GM12864 (cell line): ENCODE measurements at regions not wholly inside any gene's neighbourhood (a gene's known extent, or its start where the extent isn't known, plus 50 kb on each side); places are given as distances from the start of the nearest gene placed in this dataset.

Source experiments
- DNase-seq: peaks from one replicate; pipeline ENCODE4 v3.0.0-alpha.2; 2011; ENCODE audit warnings: low read depth
- H3K4me3 ChIP-seq: 2 replicates; pipeline ENCODE4 v1.5.1; 2011; ENCODE audit warnings: mild to moderate bottlenecking, low read depth, low read length, control low read depth
- CTCF ChIP-seq: IDR thresholded peaks from 2 replicates; pipeline ENCODE4 v1.5.1; 2011; ENCODE audit warnings: low read depth, mild to moderate bottlenecking, moderate library complexity, low read length, control low read depth, inconsistent platforms; ENCODE audit errors: missing control alignments

DNA sequence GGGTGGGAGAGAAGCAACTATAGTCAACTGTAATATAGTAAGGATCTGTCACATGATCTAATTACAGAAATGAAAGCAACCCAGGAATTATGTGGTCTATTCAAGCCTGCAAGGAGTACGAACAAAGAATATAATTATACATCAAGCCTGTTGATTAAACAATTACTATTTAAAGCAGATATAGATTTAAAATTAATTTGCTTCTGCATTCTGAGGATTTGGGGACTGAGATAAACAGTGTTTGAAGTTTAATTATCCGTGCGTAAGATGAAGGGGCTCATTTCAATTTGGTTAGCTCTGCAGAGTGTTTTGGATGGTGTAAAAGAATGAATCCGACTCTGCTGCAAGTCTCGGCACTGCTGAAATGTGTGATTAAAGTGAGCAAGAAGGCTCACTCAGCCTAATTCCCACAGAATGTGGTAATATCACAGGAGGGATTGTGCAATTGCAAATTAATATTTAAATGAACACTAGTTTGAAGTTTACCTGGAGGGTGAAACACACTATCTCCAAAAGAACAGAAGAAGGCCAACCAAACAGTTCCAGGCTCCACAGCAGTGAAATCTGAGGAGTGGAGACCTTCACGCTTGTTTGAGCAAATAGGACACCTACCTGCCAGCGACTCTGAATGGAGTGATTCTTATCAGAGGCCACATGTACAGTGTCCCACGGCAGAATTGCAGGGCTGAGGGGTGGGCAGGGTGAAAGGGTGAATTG is 420.6 kb upstream of the SLC30A5 start:
- DNase-seq = no peak
- no peak overlapping the region for H3K4me3 ChIP-seq
- TF ChIP-seq CTCF = no peak

DNA sequence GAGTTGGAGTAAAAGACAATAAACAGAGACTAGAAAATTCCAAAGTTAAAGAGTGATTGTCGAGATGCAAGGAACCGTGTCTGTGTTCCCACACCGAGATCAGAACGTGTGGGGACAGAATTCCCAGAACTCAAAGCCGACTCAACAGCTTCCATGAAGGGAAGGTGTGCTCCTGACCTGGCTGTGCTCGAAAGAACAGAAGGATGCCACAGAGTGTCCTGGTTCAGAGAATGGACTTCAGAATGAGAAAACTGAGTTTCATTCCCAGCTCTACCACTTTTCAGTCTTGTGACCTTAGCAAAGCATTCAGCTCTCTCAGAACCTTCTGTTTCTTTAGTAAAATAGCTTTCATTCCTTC is 420.0 kb upstream of the SLC30A5 start:
- TF ChIP-seq CTCF = no peak
- DNase-seq = no peak
- H3K4me3 ChIP-seq = no peak overlapping the region

GRCh38 chr5:68679041-68679440 is 414.8 kb upstream of the SLC30A5 start:
- DNase-seq = no peak
- no peak overlapping the region for H3K4me3 ChIP-seq
- no peak for TF ChIP-seq CTCF

DNA sequence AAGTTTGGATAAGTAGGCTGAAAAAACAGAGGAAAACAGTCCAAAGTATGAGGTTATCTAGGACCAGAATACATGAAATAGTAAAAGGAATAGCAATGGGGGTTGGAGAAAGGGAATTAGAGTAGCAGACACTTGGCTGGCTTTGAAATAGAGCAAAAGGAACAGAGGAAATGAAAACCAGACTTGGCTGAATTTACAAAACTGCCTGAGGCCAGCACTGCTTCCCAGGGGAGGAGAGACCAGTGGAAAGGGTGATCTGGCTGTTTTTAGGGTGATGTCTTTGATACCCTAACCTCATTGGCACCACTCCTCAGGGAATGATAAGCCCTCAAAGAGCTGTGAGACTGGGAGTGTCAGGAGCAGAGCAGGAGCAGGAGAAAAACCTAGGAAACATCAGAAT is 413.4 kb upstream of the SLC30A5 start:
- no peak for TF ChIP-seq CTCF
- DNase-seq = no peak
- no peak overlapping the region for H3K4me3 ChIP-seq

- DNase-seq = no peak
- no peak overlapping the region for H3K4me3 ChIP-seq
- TF ChIP-seq CTCF = no peak
Observed at GRCh38 chr5:68681929-68682328, 411.9 kb upstream of the SLC30A5 start.

DNA sequence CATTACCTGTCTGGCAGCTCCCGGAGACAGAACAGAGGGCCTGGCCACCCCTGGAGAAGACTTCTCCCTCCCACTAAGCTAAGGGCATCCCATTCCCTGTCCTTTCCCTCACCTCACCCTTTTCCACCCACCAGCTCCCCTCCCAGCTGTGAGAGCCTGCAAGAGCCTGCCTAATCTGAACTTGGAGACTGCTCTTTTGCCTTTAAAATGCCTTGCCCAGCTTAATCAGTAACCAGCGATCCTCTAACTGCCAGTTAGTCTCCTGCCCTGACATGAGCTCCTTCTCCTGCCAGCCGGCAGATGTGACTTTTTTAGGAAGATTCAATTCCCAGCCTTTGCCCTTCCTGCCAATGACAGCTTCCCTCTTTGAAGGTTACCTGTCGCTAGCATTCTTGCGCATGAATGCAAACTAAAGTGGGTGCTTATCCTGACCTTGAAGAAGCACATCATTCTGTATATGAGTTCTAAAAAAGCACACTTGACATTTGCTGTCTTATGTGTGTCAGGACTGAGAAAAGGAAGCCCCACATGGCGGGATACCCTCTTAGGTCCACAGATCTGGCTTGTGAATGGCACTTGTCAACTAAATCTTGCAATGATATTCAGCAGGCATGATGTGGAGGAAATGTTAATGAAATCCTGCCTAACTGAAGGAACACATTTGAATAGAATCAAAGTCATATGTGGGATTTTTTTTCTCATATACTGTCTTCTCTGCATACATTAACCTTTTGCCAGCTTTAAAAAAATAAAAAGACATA is 411.2 kb upstream of the SLC30A5 start:
- H3K4me3 ChIP-seq = no peak overlapping the region
- TF ChIP-seq CTCF = no peak
- no peak for DNase-seq

DNA sequence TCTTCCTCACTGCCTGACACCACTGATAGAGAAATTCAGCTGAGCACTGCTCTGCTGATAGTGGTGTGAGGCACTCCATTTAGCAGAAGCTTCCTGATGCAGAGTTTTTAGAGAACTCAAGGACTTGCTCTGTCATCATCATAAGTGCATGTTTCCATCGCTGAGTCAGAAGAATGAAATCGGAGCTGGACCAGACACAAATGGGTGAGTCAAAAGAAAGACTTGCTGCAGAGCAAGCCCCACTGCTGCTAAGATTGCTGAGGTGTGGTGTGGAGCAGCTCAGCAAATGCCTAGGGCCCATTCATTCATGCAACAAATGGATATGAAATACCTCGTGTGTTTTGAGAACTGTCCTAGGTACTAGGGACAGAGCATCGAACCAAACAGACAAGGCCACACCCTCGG is 410.2 kb upstream of the SLC30A5 start:
- no peak overlapping the region for H3K4me3 ChIP-seq
- TF ChIP-seq CTCF = no peak
- DNase-seq = no peak
